ENCODE measurements at regions not wholly inside any gene's neighbourhood (a gene's known extent, or its start where the extent isn't known, plus 50 kb on each side); places are given as distances from the start of the nearest gene placed in this dataset.
A peak's percentile ranks its signal among the peaks of the same experiment; 100 is the strongest.

- peak; percentile 97 for DNase-seq
Observed at GRCh38 chr10:22765660-22766547, 51.5 kb upstream of the PIP4K2A start.

- no peak for DNase-seq
Observed at GRCh38 chr10:22764639-22765038, 50.3 kb upstream of the PIP4K2A start.

All from MV-4-11 (cell line).